LNCAP (cell line): ENCODE measurements at regions not wholly inside any gene's neighbourhood (a gene's known extent, or its start where the extent isn't known, plus 50 kb on each side); places are given as distances from the start of the nearest gene placed in this dataset.

ENCODE experiments used
- CTCF ChIP-seq: fragments of 450-650 bp; IDR thresholded peaks from 2 replicates; pipeline ENCODE4 v1.5.1; 2017; ENCODE audit warnings: mild to moderate bottlenecking

- TF ChIP-seq CTCF = no peak
Measured at GRCh38 chr2:107717661-107718060, 109.0 kb upstream of the RGPD4 start.

GRCh38 chr2:107719141-107719540, 107.6 kb upstream of the RGPD4 start:
- no peak for TF ChIP-seq CTCF

GRCh38 chr2:107719836-107720235, 106.9 kb upstream of the RGPD4 start:
- no peak for TF ChIP-seq CTCF

- no peak for TF ChIP-seq CTCF
Measured at GRCh38 chr2:107721178-107721577, 105.5 kb upstream of the RGPD4 start.

GRCh38 chr2:107721586-107721985, 105.1 kb upstream of the RGPD4 start:
- no peak for TF ChIP-seq CTCF

GRCh38 chr2:107727318-107727717, 99.4 kb upstream of the RGPD4 start:
- no peak for TF ChIP-seq CTCF

- no peak for TF ChIP-seq CTCF
Measured at GRCh38 chr2:107728586-107728985, 98.1 kb upstream of the RGPD4 start.

- TF ChIP-seq CTCF = no peak
Measured at GRCh38 chr2:107729440-107729839, 97.3 kb upstream of the RGPD4 start.
